ENCODE measurements at regions not wholly inside any gene's neighbourhood (a gene's known extent, or its start where the extent isn't known, plus 50 kb on each side); places are given as distances from the start of the nearest gene placed in this dataset.

DNA sequence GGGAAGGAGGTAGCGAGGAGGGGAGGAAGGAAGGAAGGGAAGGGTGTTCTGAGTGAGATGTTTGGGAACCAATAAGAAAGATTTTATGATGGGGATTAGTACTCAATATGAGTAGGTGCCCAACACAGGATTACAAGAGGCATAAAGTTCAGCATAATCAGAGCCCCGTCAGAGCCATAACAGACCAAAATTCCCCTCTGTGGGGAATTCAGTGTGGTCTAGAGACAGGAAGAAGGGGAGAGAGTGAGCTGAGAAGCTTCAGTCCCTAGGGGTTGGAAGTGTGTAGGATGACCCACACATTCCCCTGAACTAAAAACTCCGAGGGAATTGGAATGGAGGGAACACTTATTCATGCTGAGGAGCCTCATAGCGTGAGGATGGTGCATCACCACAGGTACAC lies 160.3 kb upstream of the SASH1 start:
- TF ChIP-seq, protein P1, sequence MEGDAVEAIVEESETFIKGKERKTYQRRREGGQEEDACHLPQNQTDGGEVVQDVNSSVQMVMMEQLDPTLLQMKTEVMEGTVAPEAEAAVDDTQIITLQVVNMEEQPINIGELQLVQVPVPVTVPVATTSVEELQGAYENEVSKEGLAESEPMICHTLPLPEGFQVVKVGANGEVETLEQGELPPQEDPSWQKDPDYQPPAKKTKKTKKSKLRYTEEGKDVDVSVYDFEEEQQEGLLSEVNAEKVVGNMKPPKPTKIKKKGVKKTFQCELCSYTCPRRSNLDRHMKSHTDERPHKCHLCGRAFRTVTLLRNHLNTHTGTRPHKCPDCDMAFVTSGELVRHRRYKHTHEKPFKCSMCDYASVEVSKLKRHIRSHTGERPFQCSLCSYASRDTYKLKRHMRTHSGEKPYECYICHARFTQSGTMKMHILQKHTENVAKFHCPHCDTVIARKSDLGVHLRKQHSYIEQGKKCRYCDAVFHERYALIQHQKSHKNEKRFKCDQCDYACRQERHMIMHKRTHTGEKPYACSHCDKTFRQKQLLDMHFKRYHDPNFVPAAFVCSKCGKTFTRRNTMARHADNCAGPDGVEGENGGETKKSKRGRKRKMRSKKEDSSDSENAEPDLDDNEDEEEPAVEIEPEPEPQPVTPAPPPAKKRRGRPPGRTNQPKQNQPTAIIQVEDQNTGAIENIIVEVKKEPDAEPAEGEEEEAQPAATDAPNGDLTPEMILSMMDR (IDR thresholded peaks at IDR 0.05; ENCODE audit: low read depth, low read length), result no peak
- no peak overlapping the region for H3K4me3 ChIP-seq (ENCODE audit: low read depth, low read length)

DNA sequence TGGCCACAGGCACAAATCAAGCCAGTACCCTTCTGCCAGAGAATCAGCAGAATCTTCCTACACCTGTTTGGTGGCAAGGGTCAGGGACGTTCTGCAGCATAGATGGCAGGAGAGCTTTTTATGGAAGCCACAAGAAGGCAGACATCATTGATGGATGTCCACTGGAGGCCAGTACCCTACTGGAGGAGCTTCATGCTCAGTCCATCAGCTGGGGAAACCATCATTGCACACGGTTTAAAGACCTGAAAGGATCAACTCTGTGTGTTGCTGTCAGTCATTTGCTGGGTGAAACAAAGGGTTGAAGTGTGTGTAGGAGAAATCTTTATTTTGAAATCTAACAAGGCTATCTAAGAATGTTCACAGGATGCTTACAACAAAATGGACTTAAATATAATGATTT lies 158.9 kb upstream of the SASH1 start:
- no peak overlapping the region for H3K4me3 ChIP-seq (ENCODE audit: low read depth, low read length)
- TF ChIP-seq, protein P1 (IDR thresholded peaks at IDR 0.05; ENCODE audit: low read depth, low read length), result no peak

DNA sequence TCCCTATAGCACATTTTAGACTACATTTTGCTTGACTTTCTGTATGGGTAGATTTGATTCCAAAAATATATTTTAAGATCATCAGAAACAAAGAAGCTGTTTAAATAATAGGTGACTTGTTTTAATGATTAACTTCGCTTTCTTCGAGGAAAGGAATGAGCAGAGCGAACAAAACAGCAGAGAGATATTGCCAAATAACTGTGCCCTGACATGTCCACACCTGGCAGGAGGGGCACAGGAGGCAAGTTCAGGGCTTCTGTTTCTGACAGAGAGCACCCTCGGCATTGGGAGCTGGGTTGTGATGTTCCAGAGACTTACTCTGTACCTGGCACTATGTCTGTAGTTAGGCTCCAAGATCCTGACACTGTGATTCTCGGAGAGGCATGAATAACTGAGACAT lies 155.7 kb upstream of the SASH1 start:
- no peak overlapping the region for H3K4me3 ChIP-seq (ENCODE audit: low read depth, low read length)
- TF ChIP-seq, protein P1 (IDR thresholded peaks at IDR 0.05; ENCODE audit: low read depth, low read length), result no peak

DNA sequence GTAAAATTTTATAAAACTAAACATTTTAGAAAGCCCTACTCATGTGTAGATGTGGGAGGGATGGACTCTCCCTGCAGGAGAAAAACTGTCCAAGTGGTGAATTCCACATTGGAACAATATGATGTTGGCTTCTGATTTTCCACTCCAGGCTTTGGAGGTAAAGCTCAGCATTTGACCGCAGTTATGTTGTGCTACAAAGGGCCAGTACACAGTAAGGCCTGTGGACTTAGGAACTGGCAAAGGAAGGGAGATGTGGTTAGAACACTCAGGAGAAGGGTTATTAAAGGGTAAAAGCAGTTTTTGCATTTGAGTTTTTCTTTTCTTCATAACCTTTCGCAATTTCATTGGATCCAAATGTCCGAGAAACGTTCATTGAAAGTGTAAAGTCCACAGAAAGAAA lies 150.3 kb upstream of the SASH1 start:
- H3K4me3 ChIP-seq (ENCODE audit: low read depth, low read length), result no peak overlapping the region
- TF ChIP-seq, protein P1 (IDR thresholded peaks at IDR 0.05; ENCODE audit: low read depth, low read length), result no peak

- no peak overlapping the region for H3K4me3 ChIP-seq (ENCODE audit: low read depth, low read length)
- TF ChIP-seq, protein P1 (IDR thresholded peaks at IDR 0.05; ENCODE audit: low read depth, low read length), result no peak
Measured at GRCh38 chr6:148193063-148193680, 149.5 kb upstream of the SASH1 start.

GRCh38 chr6:148195511-148195910 lies 147.1 kb upstream of the SASH1 start:
- TF ChIP-seq, protein P1 (IDR thresholded peaks at IDR 0.05; ENCODE audit: low read depth, low read length), result no peak
- no peak overlapping the region for H3K4me3 ChIP-seq (ENCODE audit: low read depth, low read length)

GRCh38 chr6:148199584-148199983 lies 143.1 kb upstream of the SASH1 start:
- TF ChIP-seq, protein P1 (IDR thresholded peaks at IDR 0.05; ENCODE audit: low read depth, low read length), result no peak
- no peak overlapping the region for H3K4me3 ChIP-seq (ENCODE audit: low read depth, low read length)

All from WI38 (cell line).